ENCODE measurements at regions not wholly inside any gene's neighbourhood (a gene's known extent, or its start where the extent isn't known, plus 50 kb on each side); places are given as distances from the start of the nearest gene placed in this dataset.
A peak's percentile ranks its signal among the peaks of the same experiment; 100 is the strongest.

- Histone ChIP-seq H3K27ac (no peak overlapping the region), H3K4me1 (no peaks in the 10 kb centered on the region), H3K36me3 (no peaks in the 10 kb centered on the region), H3K4me3 (replicated peaks in 1 of 3) (no peak overlapping the region), H3K27me3 (no peaks in the 10 kb centered on the region), H3K9me3 (no peaks in the 10 kb centered on the region)
- TF ChIP-seq CTCF (IDR thresholded peaks at IDR 0.05), result no peak
- no peak for DNase-seq
- intact Hi-C loops (cut with DNase I), result no loop called here
- WGBS, 2 donors, result 68 to 79% methylated on average over 2 of the region's 2 CpGs
Observed at GRCh38 chr15:47541562-47541961, 175.7 kb upstream of the SEMA6D start.

DNA sequence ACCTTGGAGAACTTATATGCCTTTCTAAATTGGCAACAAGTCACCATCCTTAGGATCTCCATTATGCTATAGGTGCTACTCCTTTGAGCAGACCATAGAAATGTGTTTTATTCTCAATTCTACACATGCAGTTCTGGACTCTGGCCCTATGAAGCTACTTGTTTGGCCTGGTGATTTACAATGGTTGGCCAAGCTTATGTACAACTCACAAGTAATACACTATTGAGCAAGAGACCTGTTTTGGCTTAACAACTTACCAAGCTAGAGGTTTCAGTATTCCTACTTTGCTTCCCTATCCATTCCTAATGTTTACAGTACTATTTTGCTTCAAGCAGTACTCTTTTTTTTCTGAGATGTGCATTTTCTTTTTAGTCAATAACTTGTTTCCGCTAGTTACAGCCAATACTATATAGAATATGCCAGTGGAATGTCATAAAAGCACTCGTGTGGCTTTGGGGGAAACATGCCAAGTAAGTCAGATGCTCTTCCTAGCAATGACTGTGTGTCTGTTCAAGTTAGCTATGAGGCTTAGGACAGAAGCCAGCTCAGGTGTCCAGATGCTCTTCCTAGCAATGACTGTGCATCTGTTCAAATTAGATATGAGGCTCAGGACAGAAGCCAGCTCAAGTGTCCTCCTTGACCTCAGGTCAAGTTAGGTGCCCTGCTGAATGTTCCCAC lies 174.9 kb upstream of the SEMA6D start:
- WGBS, 2 donors, result 67 to 84% methylated on average over 2 of the region's 2 CpGs
- no peaks in the 10 kb centered on the region for H3K27me3 ChIP-seq
- H3K36me3 ChIP-seq, result no peaks in the 10 kb centered on the region
- no peaks in the 10 kb centered on the region for H3K9me3 ChIP-seq
- intact Hi-C loops (cut with DNase I), result no loop called here
- no peaks in the 10 kb centered on the region for H3K4me1 ChIP-seq
- no peak for TF ChIP-seq POLR2A (IDR thresholded peaks at IDR 0.05)
- TF ChIP-seq CTCF (IDR thresholded peaks at IDR 0.05), result no peak
- no peak overlapping the region for H3K4me3 ChIP-seq (replicated peaks in 1 of 3)
- no peak for DNase-seq
- no peak overlapping the region for H3K27ac ChIP-seq

DNA sequence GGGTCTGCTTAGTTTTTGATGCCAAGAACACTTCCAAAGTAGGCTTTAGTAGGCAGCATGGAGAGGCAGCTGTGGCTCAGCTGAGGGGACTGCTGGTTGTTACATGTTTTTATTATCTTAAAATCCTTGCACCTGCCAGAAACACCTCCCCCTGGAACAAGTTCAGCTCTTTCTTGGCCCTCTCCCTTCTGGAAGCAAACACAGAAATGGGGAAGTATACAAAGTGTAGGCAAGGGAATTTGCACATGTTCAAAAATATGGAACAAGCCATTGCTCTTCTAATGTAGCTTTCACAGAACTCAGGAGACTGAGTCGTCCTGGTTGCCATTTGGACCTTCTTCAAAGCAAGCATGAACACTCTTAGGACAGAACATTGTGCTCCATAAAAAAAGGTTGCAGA lies 169.1 kb upstream of the SEMA6D start:
- Histone ChIP-seq H3K36me3 (no peaks in the 10 kb centered on the region), H3K4me1 (peaks cover 4 to 7% of the 10 kb centered on the region in 2 donors), H3K27ac (no peak overlapping the region), H3K27me3 (no peaks in the 10 kb centered on the region), H3K4me3 (replicated peaks in 1 of 3) (no peak overlapping the region), H3K9me3 (no peaks in the 10 kb centered on the region)
- intact Hi-C loops (cut with DNase I), result no loop called here
- TF ChIP-seq POLR2A (IDR thresholded peaks at IDR 0.05), result no peak
- TF ChIP-seq CTCF (IDR thresholded peaks at IDR 0.05), result no peak
- DNase-seq, result peak; percentile 41 to 57
- WGBS, 2 donors, result 35 to 47% methylated on average over 1 of the region's 1 CpG

DNA sequence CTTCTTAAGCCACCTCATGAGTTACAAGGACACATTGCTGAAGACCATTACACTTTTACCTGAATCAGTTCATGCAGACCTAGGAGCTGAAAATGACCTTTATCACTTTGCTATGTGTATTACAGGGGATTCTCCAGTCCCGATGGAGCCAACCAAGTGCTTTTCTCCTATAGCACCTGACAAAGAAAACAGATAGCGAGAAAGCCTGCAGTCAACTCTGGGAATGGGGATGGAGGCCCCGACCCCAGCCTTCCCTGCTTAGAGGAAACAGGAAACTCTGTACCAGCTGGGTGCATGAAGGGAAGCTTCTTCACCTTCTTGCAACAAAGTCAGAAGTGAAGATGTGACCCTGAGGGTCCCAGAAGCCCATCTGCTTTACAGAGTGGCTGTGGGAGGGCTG lies 168.3 kb upstream of the SEMA6D start:
- Histone ChIP-seq H3K4me3 (replicated peaks in 1 of 3) (no peak overlapping the region), H3K27ac (no peak overlapping the region), H3K27me3 (no peaks in the 10 kb centered on the region), H3K36me3 (no peaks in the 10 kb centered on the region), H3K4me1 (peaks cover 4 to 7% of the 10 kb centered on the region in 2 donors), H3K9me3 (no peaks in the 10 kb centered on the region)
- 64 to 65% methylated on average over 3 of the region's 3 CpGs for WGBS, 2 donors
- TF ChIP-seq POLR2A (IDR thresholded peaks at IDR 0.05) (no peak), CTCF (IDR thresholded peaks at IDR 0.05) (no peak)
- no peak for DNase-seq
- intact Hi-C loops (cut with DNase I), result no loop called here

DNA sequence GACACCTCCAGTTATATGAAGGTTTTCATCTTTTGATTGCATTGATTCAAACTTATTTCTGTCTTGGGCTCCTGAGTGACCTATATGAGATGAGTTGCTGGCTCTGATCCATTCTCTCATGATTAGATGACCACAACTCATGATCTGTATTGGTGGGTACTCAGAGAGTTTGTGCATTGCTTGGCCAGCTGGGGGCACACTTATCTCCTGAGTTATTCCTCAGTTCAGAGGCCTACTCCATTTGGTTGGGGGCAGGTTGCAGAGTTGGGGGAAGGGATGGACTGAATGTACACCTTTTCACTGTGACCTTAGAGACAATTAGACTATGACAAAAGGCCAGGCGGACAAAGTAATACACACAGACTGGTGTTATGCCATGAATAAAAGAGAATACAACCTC lies 166.2 kb upstream of the SEMA6D start:
- Histone ChIP-seq H3K36me3 (no peaks in the 10 kb centered on the region), H3K27me3 (no peaks in the 10 kb centered on the region), H3K4me1 (peaks cover 4 to 7% of the 10 kb centered on the region in 2 donors), H3K9me3 (no peaks in the 10 kb centered on the region), H3K4me3 (replicated peaks in 1 of 3) (no peak overlapping the region), H3K27ac (no peak overlapping the region)
- intact Hi-C loops (cut with DNase I), result no loop called here
- no peak for DNase-seq
- TF ChIP-seq POLR2A (IDR thresholded peaks at IDR 0.05), result no peak
- no peak for TF ChIP-seq CTCF (IDR thresholded peaks at IDR 0.05)
- WGBS, 2 donors, result 97 to 100% methylated on average over 1 of the region's 1 CpG

Data from thyroid gland (tissue), 4 donors.